ENCODE measurements at regions not wholly inside any gene's neighbourhood (a gene's known extent, or its start where the extent isn't known, plus 50 kb on each side); places are given as distances from the start of the nearest gene placed in this dataset.

- TF ChIP-seq CTCF (IDR thresholded peaks at IDR 0.05): no peak
- no peak for TF ChIP-seq ATF3 (CRISPR knock-in tag; conservative IDR thresholded peaks at IDR 0.05)
- no peak for TF ChIP-seq ZNF317 (CRISPR knock-in tag; IDR thresholded peaks at IDR 0.05; ENCODE audit: borderline replicate concordance, low read depth)
- no peak for TF ChIP-seq MLX (CRISPR knock-in tag; IDR thresholded peaks at IDR 0.05)
- TF ChIP-seq SP1 (CRISPR knock-in tag; conservative IDR thresholded peaks at IDR 0.05): no peak
- TF ChIP-seq E2F4 (CRISPR knock-in tag; IDR thresholded peaks at IDR 0.05; ENCODE audit: borderline replicate concordance, low read depth): no peak
- TF ChIP-seq, protein P1, sequence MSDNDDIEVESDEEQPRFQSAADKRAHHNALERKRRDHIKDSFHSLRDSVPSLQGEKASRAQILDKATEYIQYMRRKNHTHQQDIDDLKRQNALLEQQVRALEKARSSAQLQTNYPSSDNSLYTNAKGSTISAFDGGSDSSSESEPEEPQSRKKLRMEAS (CRISPR knock-in tag; IDR thresholded peaks at IDR 0.05): no peak
- no peak for TF ChIP-seq NFATC4 (CRISPR knock-in tag; IDR thresholded peaks at IDR 0.05)
These were observed 112.0 kb upstream of the SELENOP start for GRCh38 chr5:42923710-42924109.

All from WTC11 (cell line).